Glutamatergic neuron (in vitro differentiated cells): ENCODE measurements at regions not wholly inside any gene's neighbourhood (a gene's known extent, or its start where the extent isn't known, plus 50 kb on each side); places are given as distances from the start of the nearest gene placed in this dataset.

Experiments used
- DNase-seq: peaks from one replicate; pipeline ENCODE4 v3.0.0; 2022
- H3K27ac Mint-ChIP-seq: one replicate; pipeline ENCODE4 v1.8.0; 2020; ENCODE audit warnings: mild to moderate bottlenecking, mixed read lengths, inconsistent platforms; ENCODE audit not compliant: unreplicated experiment
- H3K27me3 Mint-ChIP-seq: one replicate; pipeline ENCODE4 v1.8.0; 2020; ENCODE audit warnings: mild to moderate bottlenecking, moderate library complexity, mixed read lengths, inconsistent platforms; ENCODE audit not compliant: unreplicated experiment
- H3K36me3 Mint-ChIP-seq: one replicate; pipeline ENCODE4 v1.8.0; 2020; ENCODE audit warnings: mild to moderate bottlenecking, mixed read lengths, inconsistent platforms; ENCODE audit not compliant: unreplicated experiment
- H3K4me1 Mint-ChIP-seq: one replicate; pipeline ENCODE4 v1.8.0; 2020; ENCODE audit warnings: mild to moderate bottlenecking, low read depth, mixed read lengths, inconsistent platforms; ENCODE audit not compliant: unreplicated experiment
- H3K4me3 Mint-ChIP-seq: one replicate; pipeline ENCODE4 v1.8.0; 2020; ENCODE audit warnings: mild to moderate bottlenecking, mixed read lengths, inconsistent platforms; ENCODE audit not compliant: unreplicated experiment
- H3K9me3 Mint-ChIP-seq: one replicate; pipeline ENCODE4 v1.8.0; 2020; ENCODE audit warnings: mild to moderate bottlenecking, moderate library complexity, mixed read lengths, inconsistent platforms; ENCODE audit not compliant: unreplicated experiment
- CTCF ChIP-seq: fragments of 200-600 bp; sonication (generic); IDR thresholded peaks from one replicate; pipeline ENCODE4 v1.5.0; 2021; ENCODE audit not compliant: partially characterized antibody, unreplicated experiment

- no peak for DNase-seq
- H3K36me3 Mint-ChIP-seq = no peaks in the 10 kb centered on the region
- no peak overlapping the region for H3K27ac Mint-ChIP-seq
- H3K27me3 Mint-ChIP-seq = peaks cover 3% of the 10 kb centered on the region
- TF ChIP-seq CTCF = no peak
- no peak overlapping the region for H3K4me3 Mint-ChIP-seq
- H3K9me3 Mint-ChIP-seq = peaks cover 7% of the 10 kb centered on the region
- H3K4me1 Mint-ChIP-seq = no peaks in the 10 kb centered on the region
These were observed 239.3 kb downstream of the KCTD12 start for GRCh38 chr13:76646946-76647345.

GRCh38 chr13:76645632-76646031 lies 240.6 kb downstream of the KCTD12 start:
- Mint-ChIP-seq H3K36me3 (no peaks in the 10 kb centered on the region), H3K4me3 (no peak overlapping the region), H3K27ac (no peak overlapping the region), H3K27me3 (peaks cover 3% of the 10 kb centered on the region), H3K9me3 (peaks cover 7% of the 10 kb centered on the region), H3K4me1 (peaks cover under 1% of the 10 kb centered on the region)
- no peak for TF ChIP-seq CTCF
- no peak for DNase-seq

GRCh38 chr13:76644906-76645305 lies 241.3 kb downstream of the KCTD12 start:
- peaks cover 1% of the 10 kb centered on the region for H3K4me1 Mint-ChIP-seq
- TF ChIP-seq CTCF = no peak
- H3K4me3 Mint-ChIP-seq = no peak overlapping the region
- H3K9me3 Mint-ChIP-seq = peaks cover 7% of the 10 kb centered on the region
- H3K27me3 Mint-ChIP-seq = peaks cover 3% of the 10 kb centered on the region
- no peak overlapping the region for H3K27ac Mint-ChIP-seq
- H3K36me3 Mint-ChIP-seq = no peaks in the 10 kb centered on the region
- no peak for DNase-seq

- DNase-seq = no peak
- peaks cover 1% of the 10 kb centered on the region for H3K4me1 Mint-ChIP-seq
- no peak overlapping the region for H3K4me3 Mint-ChIP-seq
- TF ChIP-seq CTCF = no peak
- H3K27me3 Mint-ChIP-seq = peaks cover 3% of the 10 kb centered on the region
- H3K27ac Mint-ChIP-seq = no peak overlapping the region
- H3K36me3 Mint-ChIP-seq = no peaks in the 10 kb centered on the region
- peaks cover 7% of the 10 kb centered on the region for H3K9me3 Mint-ChIP-seq
These were observed 242.6 kb downstream of the KCTD12 start for GRCh38 chr13:76643596-76643995.

GRCh38 chr13:76641056-76641455 lies 245.1 kb downstream of the KCTD12 start:
- H3K9me3 Mint-ChIP-seq = peaks cover 6% of the 10 kb centered on the region
- no peak for DNase-seq
- H3K36me3 Mint-ChIP-seq = peaks cover 5% of the 10 kb centered on the region
- H3K27me3 Mint-ChIP-seq = no peaks in the 10 kb centered on the region
- no peak overlapping the region for H3K4me3 Mint-ChIP-seq
- peaks cover 15% of the 10 kb centered on the region for H3K4me1 Mint-ChIP-seq
- H3K27ac Mint-ChIP-seq = no peak overlapping the region
- no peak for TF ChIP-seq CTCF
